ENCODE measurements at regions not wholly inside any gene's neighbourhood (a gene's known extent, or its start where the extent isn't known, plus 50 kb on each side); places are given as distances from the start of the nearest gene placed in this dataset.

DNA sequence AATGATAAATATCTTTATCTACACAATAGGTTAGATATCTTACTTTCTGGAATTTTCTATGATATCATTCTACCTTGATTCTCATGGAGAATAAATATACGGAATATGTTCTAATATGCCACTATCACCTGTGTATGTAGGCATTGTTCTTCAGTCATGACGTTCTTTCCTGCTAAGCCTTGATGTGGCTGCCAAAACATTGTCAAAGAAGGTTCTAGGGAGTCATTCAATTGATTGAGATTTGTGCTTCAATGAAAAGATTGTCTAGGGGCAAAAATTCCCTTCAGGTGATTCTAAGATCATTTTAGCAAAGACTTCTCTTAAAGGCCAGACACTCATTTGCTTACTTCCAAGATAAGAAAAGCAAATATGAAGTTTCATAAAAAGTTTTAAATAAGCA, 118.1 kb downstream of the MAT2B start:
- no peak for DNase-seq

DNA sequence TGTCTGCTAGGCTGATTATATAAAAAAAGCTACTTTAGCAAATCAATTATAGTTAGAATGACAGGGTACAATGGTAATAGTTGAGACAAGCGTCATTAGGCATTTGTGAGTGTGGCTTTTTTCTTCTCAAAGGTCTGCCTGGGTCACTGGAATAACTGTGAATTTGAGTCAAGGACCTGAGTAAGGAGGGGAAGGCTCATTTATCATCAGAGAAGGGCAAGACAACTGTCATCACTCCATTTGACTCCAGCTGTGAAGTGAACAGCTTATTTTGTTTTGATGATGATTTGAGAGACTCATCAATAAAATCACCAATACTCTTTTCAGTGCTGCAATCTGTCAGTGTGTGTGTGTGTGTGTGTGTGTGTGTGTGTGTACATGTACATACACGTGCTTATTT, 118.6 kb downstream of the MAT2B start:
- no peak for DNase-seq

DNA sequence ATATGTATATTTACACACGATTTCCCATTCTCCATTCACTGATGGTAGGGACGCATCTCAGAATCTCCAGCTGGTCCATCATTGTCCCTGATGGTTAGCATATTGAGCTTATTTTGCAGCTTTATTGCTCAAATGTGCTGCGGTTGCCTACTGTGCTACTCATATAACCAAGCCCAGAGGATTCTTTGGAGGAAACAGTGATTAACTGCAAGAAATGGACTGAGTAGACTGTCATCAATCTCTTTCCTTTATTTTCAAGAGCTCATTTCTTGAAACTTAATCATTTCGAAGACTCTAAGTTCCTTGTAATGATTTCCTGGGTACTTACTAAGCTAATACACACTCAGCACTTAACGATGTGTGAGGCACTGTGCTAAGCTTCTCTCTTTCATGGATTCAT, 119.0 kb downstream of the MAT2B start:
- no peak for DNase-seq

DNA sequence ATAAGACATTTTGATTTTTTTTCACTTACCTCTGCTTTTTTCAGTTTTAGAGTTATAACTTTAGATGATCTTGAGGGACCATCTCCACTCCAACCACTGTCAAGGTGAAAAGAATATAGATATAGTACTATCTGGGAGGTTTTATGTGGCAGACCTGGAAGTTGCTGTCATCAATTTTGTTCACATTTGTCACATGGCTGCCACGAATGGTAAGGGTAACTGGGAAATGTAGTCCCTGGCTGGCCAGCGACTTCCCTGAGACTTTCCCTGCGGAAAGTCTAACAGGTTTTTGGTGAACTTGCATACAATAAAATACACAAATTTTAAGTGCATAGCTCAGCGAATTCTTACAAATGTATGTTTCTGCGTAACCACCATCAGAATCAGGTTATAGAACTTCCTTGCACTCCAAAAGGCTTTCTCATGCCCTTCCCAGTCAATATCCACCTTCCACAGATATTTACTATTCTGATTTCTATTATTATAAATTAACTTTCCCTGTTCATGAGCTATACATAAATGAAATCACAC, 121.5 kb downstream of the MAT2B start:
- no peak for DNase-seq

DNA sequence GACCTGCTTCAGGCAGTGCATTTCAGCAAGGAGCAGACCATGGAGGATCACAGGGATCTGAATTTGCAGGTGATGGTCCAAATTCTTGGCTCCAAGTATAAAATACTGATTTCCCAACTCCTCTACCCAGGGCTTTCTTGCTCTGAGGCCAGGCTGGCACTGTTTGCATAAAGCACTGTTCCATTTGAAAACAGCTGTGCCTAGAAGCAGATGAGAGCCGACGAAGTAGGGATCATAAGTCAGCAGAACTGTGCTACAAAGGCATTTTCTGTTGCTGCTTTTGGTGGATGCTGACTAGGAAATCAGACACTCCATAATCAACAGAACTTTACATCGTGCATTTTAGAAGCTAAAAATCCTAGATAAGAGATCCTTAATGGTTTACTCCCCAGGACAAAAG, 126.4 kb downstream of the MAT2B start:
- no peak for DNase-seq

DNA sequence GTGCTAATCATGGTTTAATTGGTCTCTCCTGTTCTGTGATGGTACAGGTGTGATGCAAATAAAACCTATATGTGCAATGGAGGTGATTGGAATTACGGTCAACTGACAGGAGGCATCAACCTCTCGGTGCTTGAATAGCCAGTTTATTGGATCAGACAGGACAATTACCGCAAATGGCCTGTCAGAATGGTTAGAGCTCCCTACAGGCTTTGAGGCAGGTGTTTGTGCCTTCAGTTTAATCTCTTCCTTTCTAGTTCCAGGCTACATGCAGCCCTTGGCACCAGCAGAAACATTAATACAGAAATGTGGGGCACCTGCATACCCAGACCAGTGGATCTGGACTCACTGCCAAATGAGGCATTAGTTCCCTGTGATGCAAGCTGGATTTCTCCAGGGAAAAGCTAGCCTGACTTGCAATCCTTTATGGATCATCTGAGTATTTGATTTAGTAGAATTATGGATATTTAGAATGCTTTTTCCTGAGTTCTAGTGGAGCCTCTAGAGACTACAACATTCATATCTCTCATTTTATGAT, 128.6 kb downstream of the MAT2B start:
- DNase-seq: no peak

DNA sequence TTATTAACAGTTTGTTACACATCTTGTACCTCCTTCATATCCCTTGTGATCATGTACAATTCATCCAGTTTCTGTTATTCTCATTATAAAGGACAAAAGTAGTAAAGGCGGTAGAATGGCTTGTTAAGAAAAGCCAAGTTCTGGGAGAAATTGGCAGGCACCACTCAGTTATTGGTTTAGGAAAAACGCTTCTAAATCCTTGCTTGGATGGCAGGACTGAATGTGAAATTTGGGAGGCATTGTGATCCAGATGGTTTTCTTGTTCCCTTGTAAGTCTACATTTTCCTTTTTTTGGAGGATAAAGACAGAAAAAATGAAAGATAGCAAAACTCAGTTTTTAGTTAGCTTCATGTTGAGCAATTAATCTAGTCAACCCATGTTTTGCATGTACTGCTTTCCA, 130.2 kb downstream of the MAT2B start:
- DNase-seq: no peak

DNA sequence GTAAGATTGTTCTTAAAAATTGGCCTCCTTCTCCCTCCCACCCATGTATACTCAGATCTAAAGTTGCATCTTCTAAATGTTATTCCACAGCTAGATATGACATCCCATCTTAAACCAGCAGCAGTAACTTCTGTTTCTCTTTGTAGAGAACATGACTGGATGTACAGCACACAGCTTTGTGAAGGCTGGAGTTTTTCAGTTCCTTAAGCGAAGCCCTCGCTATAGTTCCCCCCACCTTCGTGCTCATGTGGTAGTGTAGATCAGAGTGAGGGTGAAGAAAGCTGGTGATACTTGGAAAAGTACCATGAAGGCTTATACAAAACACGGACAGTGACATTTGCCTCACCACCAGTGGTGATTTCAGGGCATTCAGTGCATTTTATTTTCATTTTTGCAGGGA, 137.5 kb downstream of the MAT2B start:
- DNase-seq: no peak

DNA sequence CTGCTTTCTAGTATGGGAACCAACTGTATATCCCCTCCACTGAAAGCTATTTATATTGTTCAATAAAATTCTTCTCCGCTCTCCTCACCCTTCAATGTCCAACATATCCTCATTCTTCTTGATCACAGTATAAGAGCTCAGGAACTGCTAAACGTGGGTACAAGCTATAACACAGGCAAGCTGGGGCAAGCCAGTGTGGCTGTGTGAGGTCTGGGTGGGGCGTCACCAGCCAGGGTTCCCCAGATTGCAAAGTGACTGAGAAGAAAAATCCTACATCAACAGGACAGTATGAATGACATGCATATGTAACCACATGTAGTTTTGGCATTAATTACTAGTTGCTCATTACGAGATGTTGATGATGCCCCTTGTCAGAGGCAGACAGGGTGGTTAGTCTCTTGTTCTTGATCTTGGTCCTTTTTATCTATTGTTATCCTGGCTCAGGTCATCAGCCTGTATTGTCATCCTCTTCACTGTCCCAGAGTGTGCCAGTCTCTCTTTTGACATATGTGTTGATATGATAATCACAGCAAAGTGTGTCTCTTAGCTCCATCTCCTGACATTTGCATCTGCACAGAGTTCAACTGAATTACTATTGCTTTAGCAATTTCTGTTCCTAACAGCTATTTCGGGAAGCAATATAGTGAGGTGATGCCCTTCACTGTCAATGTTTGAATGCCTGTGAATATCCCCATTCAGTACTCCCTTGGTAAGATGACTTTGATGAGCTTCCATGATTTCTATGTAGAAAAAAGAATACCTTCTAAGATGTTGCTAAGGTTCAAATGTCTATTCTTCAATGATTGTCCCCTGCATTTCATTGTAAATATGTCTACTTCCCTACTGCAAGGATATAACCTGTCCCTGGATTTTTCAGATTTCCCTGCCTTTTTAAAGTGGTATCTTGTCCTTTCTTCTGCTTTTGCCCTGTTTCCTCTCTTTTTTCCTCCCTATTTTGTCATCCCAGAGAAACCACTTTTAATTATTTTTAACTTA, 140.3 kb downstream of the MAT2B start:
- DNase-seq: no peak

DNA sequence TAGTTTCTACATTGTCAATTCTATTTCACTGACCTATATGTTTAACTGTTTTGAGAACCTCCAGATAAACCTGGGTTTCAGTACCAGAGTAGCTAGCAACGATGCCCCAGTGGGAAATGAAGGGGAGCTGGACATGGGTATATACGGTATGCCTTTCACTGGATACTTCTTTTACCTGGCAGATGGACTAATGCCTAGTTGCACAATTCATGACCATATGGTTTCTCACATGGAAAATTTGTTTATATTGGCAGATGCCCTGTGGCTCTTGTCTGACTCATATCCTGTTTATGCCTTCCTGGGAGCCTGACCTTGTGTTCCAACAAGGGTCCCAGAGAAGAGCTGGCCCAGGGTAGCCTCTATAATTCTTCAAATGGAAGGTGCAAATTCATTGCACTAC, 144.1 kb downstream of the MAT2B start:
- DNase-seq: no peak

DNA sequence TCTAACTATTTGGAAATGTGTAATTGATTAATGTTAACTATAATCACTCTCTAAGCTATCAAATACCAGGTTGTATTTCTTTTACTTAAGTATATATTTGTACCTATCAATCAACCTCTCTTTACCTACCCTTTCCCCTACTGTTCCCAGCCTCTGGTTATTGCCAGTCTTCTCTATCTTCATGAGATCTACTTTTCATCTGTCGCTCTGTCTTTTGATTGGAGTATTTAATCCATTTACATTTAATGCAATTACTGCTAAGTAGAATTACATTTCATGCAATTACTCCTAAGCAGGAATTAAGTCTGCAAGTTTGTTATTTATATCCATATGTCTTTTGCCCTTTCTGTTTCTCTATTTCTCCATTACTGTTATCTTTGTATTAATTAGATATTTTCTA, 148.1 kb downstream of the MAT2B start:
- no peak for DNase-seq

DNA sequence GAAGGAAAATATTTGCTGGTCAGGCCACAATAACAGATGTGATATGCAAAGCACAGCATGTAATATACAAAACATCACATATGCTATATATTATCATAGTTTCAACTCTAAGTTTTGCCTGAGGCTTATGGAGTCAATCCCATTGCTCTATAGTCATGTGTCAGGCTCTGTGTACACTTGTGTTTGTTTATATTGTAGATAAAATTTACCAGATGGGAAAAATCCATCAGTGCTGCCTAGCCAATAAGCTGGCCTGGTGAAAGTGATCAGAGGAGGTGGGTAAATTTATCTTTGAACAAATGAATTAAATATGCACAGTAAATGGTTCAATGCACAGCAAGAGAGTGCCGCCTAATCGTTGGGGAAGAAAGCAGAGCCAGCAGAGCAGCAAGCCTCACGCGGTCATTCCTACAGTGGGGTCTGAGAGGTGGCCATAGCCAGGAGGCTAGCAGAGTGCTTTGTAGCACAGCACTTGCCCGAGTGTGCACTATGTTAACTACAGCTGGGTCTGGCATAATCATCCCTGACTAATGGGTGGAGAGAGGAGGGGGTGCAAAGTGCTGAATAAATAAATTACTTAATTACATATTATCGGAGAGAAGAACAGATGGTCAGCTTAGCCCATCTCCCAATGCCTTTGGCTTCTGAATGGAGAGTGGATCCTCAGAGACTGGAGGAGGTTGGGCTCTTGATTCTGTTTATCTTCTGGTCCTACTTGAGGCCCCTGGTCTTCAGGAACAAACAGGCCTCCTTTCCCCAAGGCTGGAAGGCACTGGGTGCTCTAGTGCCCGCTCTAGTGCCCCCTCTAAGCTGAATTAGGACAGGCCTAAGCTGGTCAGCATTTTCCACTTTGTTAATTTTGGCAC, 153.5 kb downstream of the MAT2B start:
- no peak for DNase-seq

DNA sequence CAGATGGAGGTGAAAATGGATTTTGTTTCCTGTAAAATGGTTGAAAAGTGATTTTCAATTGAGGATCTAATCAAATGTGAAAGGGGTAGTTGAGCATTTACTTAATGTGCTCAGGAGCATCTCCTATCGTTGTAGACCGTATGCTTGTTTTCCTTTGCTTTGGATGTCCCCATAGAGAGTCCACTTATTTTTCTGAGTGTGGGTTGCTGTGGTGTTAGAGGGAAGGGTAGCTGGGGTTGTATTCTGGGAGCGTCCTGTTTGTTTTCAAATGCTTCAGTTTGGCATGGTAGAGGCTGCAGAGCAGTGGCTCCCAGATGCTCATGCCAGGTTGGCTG, 154.1 kb downstream of the MAT2B start:
- DNase-seq: no peak

DNA sequence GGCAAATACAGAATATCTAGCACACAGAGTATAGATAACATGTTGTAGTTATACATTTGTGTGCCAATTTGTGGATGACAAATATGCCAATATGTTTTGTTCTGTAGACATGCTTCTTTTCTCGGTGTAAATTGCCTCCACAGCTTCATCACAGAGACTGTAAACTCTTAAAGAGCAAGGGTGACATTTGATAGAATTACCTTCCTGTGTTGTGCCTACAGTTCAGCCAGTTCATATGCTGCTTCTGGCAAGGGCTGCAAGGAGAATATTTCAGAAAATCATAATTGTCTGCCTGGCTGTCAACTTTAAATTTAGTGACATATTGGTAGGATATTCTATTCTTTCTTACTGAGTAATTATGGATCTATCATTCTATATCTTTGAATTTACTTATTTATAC, 155.1 kb downstream of the MAT2B start:
- DNase-seq: no peak

DNA sequence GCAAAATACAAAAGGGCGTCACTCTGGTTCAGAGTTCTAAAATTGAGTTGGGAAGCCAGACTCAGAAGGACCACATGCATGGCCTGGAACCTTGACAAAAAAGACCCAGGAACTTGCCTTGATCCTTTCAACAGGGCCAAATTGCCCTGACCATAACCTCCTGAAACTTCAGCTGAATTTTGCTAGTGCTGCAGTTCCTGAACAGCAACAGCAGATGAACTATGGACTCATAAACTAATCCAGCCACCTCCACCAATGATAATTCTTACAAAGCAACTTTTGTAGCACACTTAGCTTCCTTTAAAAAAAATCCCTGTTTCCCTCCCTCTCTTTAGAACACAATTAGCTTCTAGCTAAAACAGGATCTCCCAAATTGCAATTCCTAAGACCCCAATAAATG, 155.9 kb downstream of the MAT2B start:
- no peak for DNase-seq

DNA sequence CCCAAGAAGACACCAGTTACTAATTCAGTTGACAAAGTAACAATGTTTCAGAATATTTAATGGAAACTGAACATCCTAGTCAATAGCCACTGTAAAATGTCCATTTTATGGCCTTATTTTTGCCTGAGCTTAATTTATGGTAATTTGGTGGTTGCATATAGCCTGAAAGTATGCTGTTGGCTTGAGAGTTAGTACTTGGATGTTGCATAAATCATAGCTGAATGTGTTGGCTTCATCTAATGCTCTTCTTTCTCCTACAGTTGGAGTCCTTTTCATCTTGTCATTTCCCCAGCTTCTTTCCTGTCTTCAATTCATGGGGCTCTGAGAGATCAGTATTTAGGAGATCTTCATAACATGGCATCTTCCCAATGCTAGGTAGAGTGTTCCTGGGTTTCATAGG, 164.6 kb downstream of the MAT2B start:
- DNase-seq: no peak

DNA sequence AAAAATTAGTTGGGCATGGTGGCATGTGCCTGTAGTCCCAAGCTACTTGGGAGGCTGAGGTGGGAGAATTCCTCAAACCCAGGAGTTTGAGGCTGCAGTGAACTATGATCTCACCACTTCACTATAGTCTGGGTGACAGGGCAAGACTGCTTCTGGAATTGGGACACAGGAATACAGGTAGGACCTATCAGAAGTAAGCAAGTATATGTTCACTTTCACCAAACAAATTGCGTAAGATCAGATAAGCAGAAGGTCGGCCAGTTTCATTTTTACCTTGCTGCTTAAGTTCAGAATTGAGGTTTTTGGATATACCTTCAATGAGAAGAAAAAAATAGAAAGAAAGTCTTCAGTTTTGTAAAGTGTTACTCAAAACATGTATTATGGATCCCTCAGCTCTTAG, 171.7 kb downstream of the MAT2B start:
- DNase-seq: no peak

DNA sequence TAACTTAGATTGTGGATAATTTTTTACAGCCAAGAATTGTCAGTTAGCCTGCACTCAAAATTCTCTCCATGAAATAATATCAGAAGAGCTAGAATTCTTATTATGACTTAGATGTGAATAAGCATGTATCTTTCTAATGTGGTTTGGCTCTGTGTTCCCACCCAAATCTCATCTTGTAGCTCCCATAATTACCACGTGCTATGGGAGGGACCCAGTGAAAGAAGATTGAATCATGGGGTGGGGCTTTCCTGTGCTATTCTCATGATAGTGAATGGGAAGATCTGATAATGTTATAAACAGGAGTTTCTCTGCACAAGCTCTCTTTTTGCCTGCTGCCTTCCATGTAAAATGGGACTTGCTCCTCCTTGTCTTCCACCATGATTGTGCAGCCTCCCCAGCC, 176.8 kb downstream of the MAT2B start:
- no peak for DNase-seq

DNA sequence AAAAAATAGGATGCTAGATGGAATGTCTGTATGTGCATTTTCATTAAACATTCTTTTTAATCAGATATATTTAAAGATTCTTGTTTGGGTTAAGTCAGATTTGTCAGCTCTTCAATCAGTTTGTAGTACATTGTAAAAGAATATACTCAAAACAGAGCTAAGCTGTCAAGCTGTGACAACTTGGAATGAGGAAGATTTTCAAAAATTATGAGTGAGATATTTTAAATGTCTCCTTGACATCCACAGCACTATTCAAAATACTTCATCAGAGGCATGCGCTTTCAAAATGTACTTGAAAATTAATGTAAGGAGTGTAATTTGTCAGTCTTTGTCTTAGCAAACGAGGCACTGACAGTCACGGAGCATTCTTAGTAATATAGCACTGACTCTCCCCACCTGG, 182.0 kb downstream of the MAT2B start:
- no peak for DNase-seq

DNA sequence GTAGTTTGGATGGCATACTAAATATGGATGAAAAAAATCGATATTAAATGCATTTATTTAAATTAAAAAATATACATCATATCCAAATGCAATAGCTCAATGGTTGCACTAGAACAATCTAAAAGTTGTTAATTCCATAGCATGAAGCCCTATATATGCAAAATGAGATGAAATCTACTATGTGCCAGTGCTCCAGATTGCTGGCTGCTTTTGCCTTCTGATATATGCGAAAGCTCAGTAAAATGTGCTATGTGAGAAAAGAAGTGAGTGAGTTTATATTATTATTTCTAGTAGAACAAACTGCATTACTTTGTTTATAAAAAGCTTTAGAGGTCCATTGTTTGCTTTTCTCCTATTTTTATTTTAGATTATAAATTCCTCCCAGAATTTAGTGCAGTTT, 186.7 kb downstream of the MAT2B start:
- no peak for DNase-seq

DNA sequence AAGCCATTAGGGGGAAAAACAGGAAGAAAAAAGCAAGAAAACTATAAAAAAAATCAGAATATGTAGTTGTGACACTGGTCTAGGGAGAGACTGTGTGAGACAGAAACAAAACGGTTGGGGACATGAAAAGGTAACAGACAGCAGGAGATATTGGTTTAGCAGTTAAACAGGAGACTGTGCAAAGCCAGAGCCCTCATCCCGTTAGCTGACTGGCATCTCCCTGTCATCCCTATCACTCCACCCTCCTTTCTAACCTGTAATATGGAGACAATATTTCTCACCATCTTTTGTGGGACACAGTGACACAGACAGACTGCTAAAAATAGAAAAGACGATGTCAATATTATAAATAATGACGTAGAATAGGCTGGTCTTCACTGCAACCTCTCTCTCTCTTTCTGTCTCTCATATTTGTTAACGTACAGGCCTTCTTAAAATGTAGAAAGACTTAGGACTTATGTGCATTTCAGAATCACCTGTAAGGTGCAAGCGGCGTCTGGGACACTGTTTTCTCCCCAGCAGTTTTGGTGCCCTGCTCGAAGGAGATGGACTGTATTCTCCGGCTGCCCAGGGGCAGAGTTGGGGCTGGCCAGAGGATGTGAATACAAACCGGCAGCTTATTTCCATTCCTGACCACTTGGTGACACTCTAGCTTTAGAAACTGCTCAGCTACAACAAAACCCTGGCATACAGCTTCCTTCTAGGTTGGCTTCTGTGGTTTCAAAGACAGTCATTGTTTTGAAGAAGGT, 190.6 kb downstream of the MAT2B start:
- DNase-seq: no peak

DNA sequence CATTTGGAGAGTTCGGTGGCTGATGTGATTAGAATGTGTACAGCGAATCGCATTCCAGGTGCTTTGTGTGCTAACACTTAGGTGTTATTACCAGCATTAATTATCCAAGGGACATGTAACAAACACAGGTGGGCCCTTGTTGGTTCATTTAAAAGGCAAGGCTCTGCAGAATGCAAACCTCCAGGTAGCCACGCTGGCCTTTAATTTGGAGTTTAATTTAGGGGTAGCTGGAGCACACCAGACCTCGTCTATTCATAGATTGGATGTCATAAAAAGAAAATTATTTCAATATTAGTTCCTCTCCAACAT, 191.1 kb downstream of the MAT2B start:
- no peak for DNase-seq
